GM18511 (cell line): ENCODE measurements at regions not wholly inside any gene's neighbourhood (a gene's known extent, or its start where the extent isn't known, plus 50 kb on each side); places are given as distances from the start of the nearest gene placed in this dataset.

Source experiments
- ATAC-seq: cut with Tn5 transposase; IDR thresholded peaks from one replicate; pipeline ENCODE4 v1.9.1; 2021; ENCODE audit warnings: mild to moderate bottlenecking, moderate library complexity; ENCODE audit not compliant: unreplicated experiment

DNA sequence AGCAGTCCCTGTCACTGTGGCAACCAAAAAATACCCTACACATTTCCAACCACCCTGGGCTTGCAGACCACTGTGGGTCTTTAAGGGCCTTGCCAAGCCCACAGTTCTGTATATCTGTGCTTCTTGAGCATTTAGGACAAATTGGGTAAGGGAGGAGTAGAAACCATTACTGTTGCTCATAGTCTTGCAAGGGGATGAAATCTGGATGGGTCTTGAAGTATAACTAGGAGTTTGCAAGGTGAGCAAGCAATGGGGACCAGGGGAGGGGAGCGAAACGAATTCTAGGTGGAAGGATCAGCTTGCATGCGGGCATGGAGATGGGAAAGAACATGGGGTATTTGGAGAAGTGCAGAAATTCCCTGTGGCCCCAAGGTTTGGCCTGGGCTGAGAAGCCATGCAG is 202.9 kb downstream of the RAB11FIP4 start:
- ATAC-seq = no peak

DNA sequence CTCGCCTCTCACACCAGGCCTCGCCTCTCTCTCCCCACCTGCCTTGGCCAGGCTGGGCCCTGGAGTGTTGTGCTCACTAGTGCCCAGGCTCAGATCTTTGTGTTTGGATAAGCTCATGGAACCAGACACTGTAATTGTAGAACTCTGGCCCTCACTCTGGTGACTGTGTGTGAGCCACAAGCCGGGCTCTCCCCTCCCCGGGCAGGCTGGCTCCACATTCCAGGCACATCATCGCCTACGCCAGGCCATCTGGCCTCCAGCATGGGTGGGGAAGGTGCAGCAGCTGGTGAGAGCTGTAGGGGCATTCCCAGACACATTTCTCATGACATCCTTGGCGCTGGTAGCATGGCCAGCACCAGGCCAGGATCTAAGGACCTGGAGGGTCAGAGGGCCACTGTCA is 202.3 kb downstream of the RAB11FIP4 start:
- no peak for ATAC-seq

DNA sequence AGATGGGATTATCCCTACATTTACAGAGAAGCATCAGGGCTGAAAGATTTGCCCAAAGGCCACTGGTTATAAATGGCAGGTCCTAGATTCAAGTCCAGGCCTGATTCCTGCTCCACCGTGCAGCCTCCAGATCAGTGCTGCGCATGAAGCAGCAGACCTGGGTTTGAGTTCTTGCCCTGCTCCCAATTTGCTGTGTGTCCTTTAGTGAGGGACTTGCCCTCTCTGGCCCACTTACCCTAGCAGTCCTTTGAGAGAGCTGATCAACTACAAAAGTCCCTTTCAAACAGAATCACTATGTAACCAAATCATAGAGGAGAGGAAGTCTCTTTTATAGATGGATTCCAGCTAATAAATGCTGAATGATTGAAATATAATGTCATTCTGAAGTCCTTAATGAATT is 200.4 kb downstream of the RAB11FIP4 start:
- no peak for ATAC-seq

DNA sequence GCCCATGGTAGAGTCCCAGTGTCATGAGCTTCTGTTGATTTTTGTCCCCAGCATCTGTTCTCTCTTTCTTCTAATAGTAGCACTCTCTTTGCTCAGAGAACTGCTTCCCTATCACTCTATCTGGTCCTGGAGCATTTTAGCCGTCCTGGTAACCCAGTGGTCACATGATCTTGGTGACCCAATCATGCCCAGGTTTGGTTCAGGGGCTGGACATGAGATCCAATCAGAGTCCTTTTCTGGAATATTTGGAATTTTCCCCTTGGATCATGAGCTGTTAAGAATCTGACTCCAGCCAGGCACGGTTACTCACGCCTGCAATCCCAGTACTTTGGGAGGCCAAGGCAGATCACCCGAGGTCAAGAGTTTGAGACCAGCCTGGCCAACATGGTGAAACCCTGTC is 197.0 kb downstream of the RAB11FIP4 start:
- no peak for ATAC-seq

- no peak for ATAC-seq
These were observed 196.6 kb downstream of the RAB11FIP4 start for GRCh38 chr17:31588034-31588433.
